AG10803 (cell line): ENCODE measurements at regions not wholly inside any gene's neighbourhood (a gene's known extent, or its start where the extent isn't known, plus 50 kb on each side); places are given as distances from the start of the nearest gene placed in this dataset.

Experiments used
- DNase-seq: peaks from one replicate; pipeline ENCODE4 v3.0.0; 2010; ENCODE audit warnings: low read depth
- H3K4me3 ChIP-seq: 2 replicates; pipeline ENCODE4 v1.5.1; 2011; ENCODE audit warnings: mild to moderate bottlenecking, low read length, control low read depth
- TF ChIP-seq, protein P1 (sequence below): conservative IDR thresholded peaks from 2 replicates; pipeline ENCODE4 v1.5.1; 2011; ENCODE audit warnings: mild to moderate bottlenecking, low read length, control low read depth, inconsistent platforms

DNA sequence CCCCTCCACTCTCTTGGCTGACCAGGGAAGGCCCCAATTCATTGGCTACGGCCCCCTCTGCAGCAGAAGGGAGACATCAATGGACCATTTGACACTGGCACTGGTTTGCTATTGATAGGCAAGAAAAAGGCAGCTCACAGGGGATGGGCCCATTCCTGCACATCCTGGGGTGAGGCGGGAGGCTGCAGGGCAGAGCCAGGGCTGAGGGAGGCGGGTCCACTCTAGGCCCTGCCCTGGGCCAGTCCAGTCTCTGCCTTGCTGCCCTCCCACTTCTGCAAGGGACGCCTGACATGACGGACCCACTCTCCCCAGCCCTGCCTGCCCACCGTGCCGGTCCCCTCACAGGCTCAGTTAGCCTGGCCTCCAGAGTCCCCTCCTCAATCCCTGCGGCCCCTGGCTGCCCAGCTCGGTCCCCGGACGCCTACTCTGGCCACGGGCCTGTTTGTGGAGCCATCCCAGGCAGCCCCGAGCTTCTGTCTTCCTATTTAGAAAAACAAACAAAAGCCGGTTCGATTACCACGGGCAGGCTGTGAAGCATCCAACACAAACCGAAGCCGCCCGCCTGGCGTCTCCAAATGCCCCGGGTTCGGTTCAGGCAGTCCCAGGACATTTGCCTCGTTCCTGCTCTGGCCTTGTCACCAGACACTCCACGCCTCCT is 160.7 kb downstream of the IRX5 start:
- no peak overlapping the region for H3K4me3 ChIP-seq
- no peak for DNase-seq
- TF ChIP-seq, protein P1, sequence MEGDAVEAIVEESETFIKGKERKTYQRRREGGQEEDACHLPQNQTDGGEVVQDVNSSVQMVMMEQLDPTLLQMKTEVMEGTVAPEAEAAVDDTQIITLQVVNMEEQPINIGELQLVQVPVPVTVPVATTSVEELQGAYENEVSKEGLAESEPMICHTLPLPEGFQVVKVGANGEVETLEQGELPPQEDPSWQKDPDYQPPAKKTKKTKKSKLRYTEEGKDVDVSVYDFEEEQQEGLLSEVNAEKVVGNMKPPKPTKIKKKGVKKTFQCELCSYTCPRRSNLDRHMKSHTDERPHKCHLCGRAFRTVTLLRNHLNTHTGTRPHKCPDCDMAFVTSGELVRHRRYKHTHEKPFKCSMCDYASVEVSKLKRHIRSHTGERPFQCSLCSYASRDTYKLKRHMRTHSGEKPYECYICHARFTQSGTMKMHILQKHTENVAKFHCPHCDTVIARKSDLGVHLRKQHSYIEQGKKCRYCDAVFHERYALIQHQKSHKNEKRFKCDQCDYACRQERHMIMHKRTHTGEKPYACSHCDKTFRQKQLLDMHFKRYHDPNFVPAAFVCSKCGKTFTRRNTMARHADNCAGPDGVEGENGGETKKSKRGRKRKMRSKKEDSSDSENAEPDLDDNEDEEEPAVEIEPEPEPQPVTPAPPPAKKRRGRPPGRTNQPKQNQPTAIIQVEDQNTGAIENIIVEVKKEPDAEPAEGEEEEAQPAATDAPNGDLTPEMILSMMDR: no peak

DNA sequence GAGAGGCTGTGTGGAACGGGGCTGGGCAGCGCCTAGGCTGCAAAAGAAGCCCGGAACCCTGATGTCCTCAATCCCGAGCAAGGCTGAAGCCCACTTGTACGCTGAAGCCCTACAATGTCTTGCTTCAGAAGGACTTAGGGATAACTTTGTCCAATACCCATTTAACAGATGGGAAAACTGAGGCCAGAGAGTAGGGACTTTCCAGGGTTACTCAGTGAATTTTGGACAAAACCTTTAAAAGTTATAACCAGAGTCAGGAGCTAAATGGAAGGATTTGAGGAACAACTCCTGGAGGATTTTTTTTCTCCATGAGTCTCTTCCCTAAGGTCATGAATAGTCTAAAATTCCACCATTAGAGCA is 161.2 kb downstream of the IRX5 start:
- no peak for DNase-seq
- TF ChIP-seq, protein P1: no peak
- H3K4me3 ChIP-seq: no peak overlapping the region

DNA sequence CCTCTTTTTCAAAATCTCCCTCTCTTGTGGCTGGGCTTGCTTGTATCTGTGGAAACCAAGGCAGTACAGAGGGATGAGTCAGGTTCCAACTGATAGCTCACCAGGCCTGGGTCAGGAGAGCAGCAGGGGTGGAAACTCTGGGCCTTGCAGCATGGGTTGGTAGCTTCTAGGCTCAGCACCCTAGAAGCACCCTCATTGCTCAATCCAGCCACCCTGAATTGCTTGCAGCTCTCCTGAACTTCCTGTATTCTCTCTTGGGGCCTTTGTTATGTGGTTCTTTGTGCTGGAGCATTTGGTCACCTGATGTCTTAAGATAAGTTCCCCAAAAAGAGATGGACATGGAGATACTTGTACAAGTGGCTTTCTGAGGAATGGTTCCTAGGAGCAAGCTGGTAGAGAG is 169.4 kb downstream of the IRX5 start:
- no peak overlapping the region for H3K4me3 ChIP-seq
- DNase-seq: no peak
- TF ChIP-seq, protein P1: no peak

DNA sequence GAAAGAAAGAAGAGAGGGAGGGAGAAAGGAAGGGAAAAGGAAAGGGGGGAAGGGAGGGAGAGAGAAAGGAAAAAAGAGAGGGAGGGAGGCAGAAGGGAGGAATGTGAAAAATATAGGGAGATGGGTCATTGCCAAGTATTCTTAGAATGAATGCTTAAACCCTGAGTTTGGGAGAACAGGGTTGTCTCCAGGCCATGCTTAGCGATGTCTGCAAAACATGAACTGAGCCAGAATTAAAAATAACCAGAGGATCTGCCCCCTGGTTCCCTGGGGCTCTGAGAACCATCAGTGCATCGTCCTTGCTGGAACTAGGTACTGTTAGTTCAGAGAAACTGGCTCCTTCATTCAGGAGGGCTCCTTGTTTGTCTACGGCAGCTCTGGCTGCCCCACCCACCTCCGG is 170.4 kb downstream of the IRX5 start:
- no peak for DNase-seq
- no peak overlapping the region for H3K4me3 ChIP-seq
- TF ChIP-seq, protein P1: no peak

DNA sequence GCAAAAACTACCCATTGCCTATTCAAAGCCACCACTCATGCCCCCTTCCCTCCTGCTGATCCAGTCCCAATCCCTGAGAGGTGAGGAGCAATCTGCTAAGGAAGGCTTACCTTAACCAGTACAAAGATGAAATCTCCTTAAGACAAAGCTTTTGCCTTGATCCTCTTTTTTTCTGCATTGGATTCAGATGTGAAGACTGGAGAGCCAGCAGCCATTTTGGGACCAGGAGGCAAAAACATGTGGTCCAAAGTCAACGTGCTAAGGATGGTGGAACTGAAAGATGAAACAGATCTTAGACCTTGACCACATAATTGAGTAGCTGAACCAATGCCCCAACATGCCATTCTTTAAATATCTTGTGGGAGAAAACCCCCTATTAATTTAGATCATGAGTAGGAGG is 171.4 kb downstream of the IRX5 start:
- no peak for DNase-seq
- H3K4me3 ChIP-seq: no peak overlapping the region
- TF ChIP-seq, protein P1: no peak

DNA sequence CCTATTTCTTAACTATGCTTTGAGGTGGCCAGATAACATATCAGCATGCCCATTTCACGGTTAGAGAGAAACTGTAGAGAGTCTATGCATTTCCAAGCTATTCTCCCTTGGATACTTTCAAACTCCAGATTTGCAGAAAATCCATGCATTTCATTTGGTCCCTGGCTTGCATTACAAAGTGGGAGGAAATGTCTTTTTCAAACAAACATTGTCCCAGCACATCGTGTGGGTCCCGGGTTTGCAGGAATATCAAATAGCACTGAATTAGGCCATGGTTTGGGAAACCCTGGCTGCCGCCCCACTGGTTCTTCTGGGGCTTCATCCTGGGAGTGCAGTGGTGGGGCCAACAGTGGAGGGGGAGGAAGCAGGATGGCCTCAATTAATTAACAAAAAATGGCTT is 171.9 kb downstream of the IRX5 start:
- TF ChIP-seq, protein P1: no peak
- no peak for DNase-seq
- no peak overlapping the region for H3K4me3 ChIP-seq

DNA sequence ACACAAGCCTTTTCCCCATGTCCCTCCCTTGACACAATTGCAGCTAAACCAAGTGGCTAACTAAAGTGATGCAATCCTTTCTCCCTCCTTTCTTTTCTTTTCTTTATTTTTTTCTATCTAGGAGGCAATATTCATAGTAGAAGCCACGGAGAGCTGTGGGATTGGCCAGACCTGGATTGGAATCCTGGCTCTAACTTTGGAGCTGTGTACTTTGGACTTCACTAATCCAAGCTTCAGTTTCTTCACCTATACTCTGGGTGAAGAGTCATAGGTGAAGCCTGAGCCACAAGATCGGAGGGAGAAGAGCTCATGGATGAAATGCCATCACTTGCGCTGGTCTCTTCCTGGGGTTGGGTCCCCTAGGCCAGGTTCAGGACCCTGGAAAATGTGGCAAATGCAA is 177.2 kb downstream of the IRX5 start:
- TF ChIP-seq, protein P1: no peak
- DNase-seq: no peak
- H3K4me3 ChIP-seq: no peak overlapping the region
